Erythroblast (primary cell): ENCODE measurements at regions not wholly inside any gene's neighbourhood (a gene's known extent, or its start where the extent isn't known, plus 50 kb on each side); places are given as distances from the start of the nearest gene placed in this dataset.

ENCODE experiments used
- GATA1 ChIP-seq: IDR thresholded peaks from 2 replicates; pipeline ENCODE4 v1.6.1; 2011; ENCODE audit warnings: low read depth, mild to moderate bottlenecking, control low read depth, low read length, moderate library complexity
- POLR2A ChIP-seq: IDR thresholded peaks from 2 replicates; pipeline ENCODE4 v1.6.1; 2011; ENCODE audit warnings: mild to moderate bottlenecking, low read length

- TF ChIP-seq POLR2A (no peak), GATA1 (no peak)
These were observed 296.6 kb upstream of the LMCD1 start for GRCh38 chr3:8204853-8205650.
